WTC11 (cell line): ENCODE measurements at regions not wholly inside any gene's neighbourhood (a gene's known extent, or its start where the extent isn't known, plus 50 kb on each side); places are given as distances from the start of the nearest gene placed in this dataset.

Experiments used
- ATAC-seq: fragments of 200-7000 bp; cut with Tn5 transposase; 2 replicates; pipeline ENCODE4 v1.10.0; 2021; ENCODE audit warnings: mild to moderate bottlenecking, moderate library complexity
- CTCF ChIA-PET: fragments of 300-600 bp; sonication (Branson Sonifier 250); formaldehyde crosslinking; loops from one replicate; lab custom pipeline; 2021; ENCODE audit warnings: antibody characterized with exemption; lab: Charles Lee
- POLR2A ChIA-PET: fragments of 350-600 bp; sonication (Branson Sonifier 250); formaldehyde crosslinking; loops from one replicate; lab custom pipeline; 2021; ENCODE audit warnings: antibody characterized with exemption; lab: Charles Lee
- DNase-seq: peaks from one replicate; pipeline ENCODE4 v3.0.0; 2021; ENCODE audit warnings: low spot score
- H3K27ac Mint-ChIP-seq: 2 replicates; pipeline ENCODE4 v1.8.0; 2021; ENCODE audit warnings: mixed read lengths
- H3K27me3 Mint-ChIP-seq: 2 replicates; pipeline ENCODE4 v1.8.0; 2021; ENCODE audit warnings: low read depth, mild to moderate bottlenecking, moderate library complexity, mixed read lengths
- H3K36me3 Mint-ChIP-seq: 2 replicates; pipeline ENCODE4 v1.8.0; 2021; ENCODE audit warnings: mixed read lengths
- H3K4me1 Mint-ChIP-seq: 2 replicates; pipeline ENCODE4 v1.8.0; 2022; ENCODE audit warnings: mixed read lengths
- H3K4me3 Mint-ChIP-seq: 2 replicates; pipeline ENCODE4 v1.8.0; 2021; ENCODE audit warnings: mild to moderate bottlenecking, moderate library complexity, mixed read lengths
- H3K9me3 Mint-ChIP-seq: 2 replicates; pipeline ENCODE4 v1.8.0; 2021; ENCODE audit warnings: mixed read lengths
- AR ChIP-seq: fragments of 250-450 bp; sonication (Bioruptor Pico); IDR thresholded peaks from 2 replicates; pipeline ENCODE4 v1.9.0; 2021; ENCODE audit warnings: mild to moderate bottlenecking
- ATF2 ChIP-seq: sonication (generic); formaldehyde crosslinking; IDR thresholded peaks from 2 replicates; pipeline ENCODE4 v1.8.1; 2022; ENCODE audit warnings: low read depth, missing genetic modification reagents, borderline replicate concordance
- E2F1 ChIP-seq: sonication (generic); formaldehyde crosslinking; IDR thresholded peaks from 2 replicates; pipeline ENCODE4 v1.8.0; 2022; ENCODE audit warnings: mild to moderate bottlenecking, missing genetic modification reagents
- ELF4 ChIP-seq: sonication (generic); formaldehyde crosslinking; IDR thresholded peaks from 2 replicates; pipeline ENCODE4 v1.8.1; 2022; ENCODE audit warnings: low read depth, mild to moderate bottlenecking, moderate library complexity, missing genetic modification reagents
- EMX1 ChIP-seq: fragments of 250-450 bp; sonication (Bioruptor Pico); IDR thresholded peaks from 2 replicates; pipeline ENCODE4 v1.8.0; 2021; ENCODE audit warnings: mild to moderate bottlenecking
- FOXJ3 ChIP-seq: sonication (generic); formaldehyde crosslinking; IDR thresholded peaks from 2 replicates; pipeline ENCODE4 v1.9.0; 2021; ENCODE audit warnings: missing genetic modification reagents, mild to moderate bottlenecking, borderline replicate concordance
- FOXK1 ChIP-seq: sonication (generic); formaldehyde crosslinking; IDR thresholded peaks from 2 replicates; pipeline ENCODE4 v1.8.0; 2022; ENCODE audit warnings: mild to moderate bottlenecking, moderate library complexity, missing genetic modification reagents
- HMGA2 ChIP-seq: fragments of 250-450 bp; sonication (Bioruptor Pico); IDR thresholded peaks from 2 replicates; pipeline ENCODE4 v1.4.0; 2021; ENCODE audit warnings: mild to moderate bottlenecking, moderate library complexity
- IRF1 ChIP-seq: sonication (generic); formaldehyde crosslinking; IDR thresholded peaks from 2 replicates; pipeline ENCODE4 v1.8.0; 2023; ENCODE audit warnings: missing genetic modification reagents
- JAZF1 ChIP-seq: fragments of 250-450 bp; sonication (Bioruptor Pico); IDR thresholded peaks from 2 replicates; pipeline ENCODE4 v1.9.0; 2021; ENCODE audit warnings: moderate library complexity, mild to moderate bottlenecking, inconsistent platforms
- MXD4 ChIP-seq: fragments of 250-450 bp; sonication (Bioruptor Pico); IDR thresholded peaks from 2 replicates; pipeline ENCODE4 v1.8.0; 2021; ENCODE audit warnings: mild to moderate bottlenecking, moderate library complexity, borderline replicate concordance
- NFATC4 ChIP-seq: fragments of 250-450 bp; sonication (Bioruptor Pico); IDR thresholded peaks from 2 replicates; pipeline ENCODE4 v1.9.0; 2021; ENCODE audit warnings: mild to moderate bottlenecking
- OVOL2 ChIP-seq: fragments of 250-450 bp; sonication (Bioruptor Pico); IDR thresholded peaks from 2 replicates; pipeline ENCODE4 v1.9.0; 2021; ENCODE audit warnings: mild to moderate bottlenecking, borderline replicate concordance
- PRRX2 ChIP-seq: fragments of 250-450 bp; sonication (Bioruptor Pico); IDR thresholded peaks from 2 replicates; pipeline ENCODE4 v1.8.0; 2021; ENCODE audit warnings: mild to moderate bottlenecking
- SOX15 ChIP-seq: fragments of 250-450 bp; sonication (Bioruptor Pico); IDR thresholded peaks from 2 replicates; pipeline ENCODE4 v1.9.0; 2021; ENCODE audit warnings: mild to moderate bottlenecking
- TEAD4 ChIP-seq: sonication (generic); formaldehyde crosslinking; IDR thresholded peaks from 2 replicates; pipeline ENCODE4 v1.8.0; 2022; ENCODE audit warnings: mild to moderate bottlenecking, missing genetic modification reagents
- USF2 ChIP-seq: sonication (generic); formaldehyde crosslinking; IDR thresholded peaks from 2 replicates; pipeline ENCODE4 v1.8.1; 2023; ENCODE audit warnings: mild to moderate bottlenecking, missing genetic modification reagents, moderate library complexity
- ZNF138 ChIP-seq: sonication (generic); formaldehyde crosslinking; conservative IDR thresholded peaks from 2 replicates; pipeline ENCODE4 v1.8.1; 2022; ENCODE audit warnings: mild to moderate bottlenecking, moderate library complexity, missing genetic modification reagents
- ZNF219 ChIP-seq: sonication (generic); formaldehyde crosslinking; IDR thresholded peaks from 2 replicates; pipeline ENCODE4 v1.8.0; 2023; ENCODE audit warnings: missing genetic modification reagents, mild to moderate bottlenecking, borderline replicate concordance
- ZNF281 ChIP-seq: sonication (generic); formaldehyde crosslinking; IDR thresholded peaks from 2 replicates; pipeline ENCODE4 v1.8.0; 2023; ENCODE audit warnings: mild to moderate bottlenecking, missing genetic modification reagents
- ZNF317 ChIP-seq: sonication (generic); formaldehyde crosslinking; IDR thresholded peaks from 2 replicates; pipeline ENCODE4 v1.8.1; 2023; ENCODE audit warnings: low read depth, mild to moderate bottlenecking, moderate library complexity, missing genetic modification reagents, borderline replicate concordance
- ZNF396 ChIP-seq: fragments of 250-450 bp; sonication (Bioruptor Pico); IDR thresholded peaks from 2 replicates; pipeline ENCODE4 v1.8.0; 2021; ENCODE audit warnings: mild to moderate bottlenecking, moderate library complexity, borderline replicate concordance
- ZNF425 ChIP-seq: fragments of 250-450 bp; sonication (Bioruptor Pico); conservative IDR thresholded peaks from 2 replicates; pipeline ENCODE4 v1.9.0; 2021; ENCODE audit warnings: mild to moderate bottlenecking
- ZNF671 ChIP-seq: fragments of 250-450 bp; sonication (Bioruptor Pico); IDR thresholded peaks from 2 replicates; pipeline ENCODE4 v1.8.0; 2021; ENCODE audit warnings: mild to moderate bottlenecking

- TF ChIP-seq ZNF281 (CRISPR knock-in tag): no peak
- TF ChIP-seq FOXJ3: no peak
- no peak for TF ChIP-seq OVOL2
- no peak for TF ChIP-seq ZNF138
- no peak for TF ChIP-seq ELF4 (CRISPR knock-in tag)
- no peak for TF ChIP-seq FOXK1 (CRISPR knock-in tag)
Observed at GRCh38 chr9:1354606-1355005, 304.4 kb downstream of the DMRT2 start (continued).

GRCh38 chr9:1355656-1356055 is 305.5 kb downstream of the DMRT2 start:
- no peaks in the 10 kb centered on the region for H3K4me1 Mint-ChIP-seq
- no peak overlapping the region for H3K4me3 Mint-ChIP-seq
- peaks cover 6% of the 10 kb centered on the region for H3K9me3 Mint-ChIP-seq
- ChIA-PET POLR2A (no interaction called here), CTCF (no interaction called here)
- ATAC-seq (no peak), DNase-seq (no peak)
- H3K27ac Mint-ChIP-seq: no peak overlapping the region
- H3K27me3 Mint-ChIP-seq: no peaks in the 10 kb centered on the region
- TF ChIP-seq ZNF219 (no peak), ZNF317 (CRISPR knock-in tag) (no peak), MXD4 (CRISPR knock-in tag) (no peak), HMGA2 (CRISPR knock-in tag) (no peak), USF2 (CRISPR knock-in tag) (no peak), ZNF396 (CRISPR knock-in tag) (no peak), JAZF1 (no peak)
- H3K36me3 Mint-ChIP-seq: no peaks in the 10 kb centered on the region

- H3K27me3 Mint-ChIP-seq: no peaks in the 10 kb centered on the region
- ChIA-PET CTCF (no interaction called here), POLR2A (no interaction called here)
- DNase-seq (no peak), ATAC-seq (no peak)
- peaks cover 10% of the 10 kb centered on the region for H3K4me1 Mint-ChIP-seq
- no peak overlapping the region for H3K27ac Mint-ChIP-seq
- no peaks in the 10 kb centered on the region for H3K36me3 Mint-ChIP-seq
- no peak overlapping the region for H3K4me3 Mint-ChIP-seq
- peaks cover 9% of the 10 kb centered on the region for H3K9me3 Mint-ChIP-seq
- TF ChIP-seq AR (CRISPR knock-in tag) (no peak), SOX15 (no peak), ZNF425 (CRISPR knock-in tag) (no peak), ZNF671 (CRISPR knock-in tag) (no peak), ATF2 (no peak), EMX1 (no peak), NFATC4 (CRISPR knock-in tag) (no peak), PRRX2 (no peak), IRF1 (CRISPR knock-in tag) (no peak), TEAD4 (CRISPR knock-in tag) (no peak), E2F1 (CRISPR knock-in tag) (no peak), FOXJ3 (no peak)
Observed at GRCh38 chr9:1362845-1363244, 312.7 kb downstream of the DMRT2 start.
